Neuronal stem cell (in vitro differentiated cells): ENCODE measurements at regions not wholly inside any gene's neighbourhood (a gene's known extent, or its start where the extent isn't known, plus 50 kb on each side); places are given as distances from the start of the nearest gene placed in this dataset.
A peak's percentile ranks its signal among the peaks of the same experiment; 100 is the strongest.

ENCODE experiments used
- DNase-seq: peaks from one replicate; pipeline ENCODE4 v3.0.0-alpha.2; 2013; ENCODE audit warnings: low spot score
- H2AFZ ChIP-seq: one replicate; pipeline ENCODE4 v1.6.1; 2013; ENCODE audit warnings: mild to moderate bottlenecking, low read length, inconsistent platforms
- H2AK5ac ChIP-seq: 2 replicates; pipeline ENCODE4 v1.6.1; 2013; ENCODE audit warnings: low read depth, mild to moderate bottlenecking, inconsistent platforms, low read length, moderate library complexity, mixed read lengths
- H2BK120ac ChIP-seq: 2 replicates; pipeline ENCODE4 v1.6.1; 2013; ENCODE audit warnings: low read depth, mild to moderate bottlenecking, inconsistent platforms, low read length, moderate library complexity, mixed read lengths
- H2BK12ac ChIP-seq: one replicate; pipeline ENCODE4 v1.6.1; 2013; ENCODE audit warnings: low read length, inconsistent platforms
- H2BK15ac ChIP-seq: 2 replicates; pipeline ENCODE4 v1.6.1; 2013; ENCODE audit warnings: mild to moderate bottlenecking, low read length, inconsistent platforms, mixed read lengths
- H2BK5ac ChIP-seq: one replicate; pipeline ENCODE4 v1.6.1; 2013; ENCODE audit warnings: inconsistent platforms, mild to moderate bottlenecking, low read length, moderate library complexity
- H3K14ac ChIP-seq: one replicate; pipeline ENCODE4 v1.6.1; 2013; ENCODE audit warnings: low read length, inconsistent platforms
- H3K18ac ChIP-seq: 2 replicates; pipeline ENCODE4 v1.6.1; 2013; ENCODE audit warnings: low read length, inconsistent platforms
- H3K23ac ChIP-seq: 2 replicates; pipeline ENCODE4 v1.6.1; 2013; ENCODE audit warnings: low read depth, mild to moderate bottlenecking, mixed read lengths, low read length, inconsistent platforms; ENCODE audit not compliant: poor library complexity
- H3K27ac ChIP-seq: replicated peaks from 3 replicates; pipeline ENCODE4 v1.5.1; 2013; ENCODE audit warnings: low read length, inconsistent platforms
- H3K27me3 ChIP-seq, 3 experiments: 2 replicates each; pipeline ENCODE4 v1.6.1; 2013; ENCODE audit warnings: low read length in 3 of 3, mild to moderate bottlenecking in 2 of 3, inconsistent platforms in 1 of 3, low read depth in 1 of 3, mixed read lengths in 1 of 3, moderate library complexity in 1 of 3; ENCODE audit not compliant: control insufficient read depth in 3 of 3, insufficient read depth in 3 of 3
- H3K36me3 ChIP-seq, 2 donors: replicated peaks in 1 of 2; 2 replicates each; pipeline ENCODE4 v1.6.1; 2013; ENCODE audit warnings: low read length in 2 of 2; ENCODE audit not compliant: control insufficient read depth in 2 of 2, insufficient read depth in 2 of 2
- H3K4ac ChIP-seq: 2 replicates; pipeline ENCODE4 v1.6.1; 2013; ENCODE audit warnings: inconsistent platforms, mild to moderate bottlenecking, low read length, moderate library complexity
- H3K4me1 ChIP-seq, 2 donors: 1 replicate in 1 of 2; 2 replicates in 1 of 2; pipeline ENCODE4 v1.6.1; 2013; ENCODE audit warnings: low read length in 2 of 2, low read depth in 1 of 2; ENCODE audit not compliant: control insufficient read depth in 2 of 2, insufficient read depth in 1 of 2
- H3K4me2 ChIP-seq: one replicate; pipeline ENCODE4 v1.6.1; 2013; ENCODE audit warnings: mild to moderate bottlenecking, low read length, inconsistent platforms; ENCODE audit not compliant: insufficient read depth, poor library complexity, severe bottlenecking
- H3K4me3 ChIP-seq, 2 donors: 2 replicates each; pipeline ENCODE4 v1.5.1; 2013; ENCODE audit warnings: low read length in 2 of 2, mild to moderate bottlenecking in 2 of 2, inconsistent platforms in 1 of 2, moderate library complexity in 1 of 2
- H3K79me1 ChIP-seq: one replicate; pipeline ENCODE4 v1.6.1; 2013; ENCODE audit warnings: low read depth, mild to moderate bottlenecking, inconsistent platforms, low read length, moderate library complexity
- H3K9ac ChIP-seq: one replicate; pipeline ENCODE4 v1.6.1; 2013; ENCODE audit warnings: mild to moderate bottlenecking, low read depth, low read length, inconsistent platforms; ENCODE audit not compliant: poor library complexity
- H3K9me3 ChIP-seq, 2 donors: replicated peaks in 1 of 2; 2 replicates each; pipeline versions ENCODE3 to v1.6.1; 2013; ENCODE audit warnings: low read length in 2 of 2, mild to moderate bottlenecking in 2 of 2, inconsistent platforms in 1 of 2, low read depth in 1 of 2, mixed read lengths in 1 of 2, moderate library complexity in 1 of 2; ENCODE audit not compliant: control insufficient read depth in 2 of 2, insufficient read depth in 1 of 2
- H4K8ac ChIP-seq: one replicate; pipeline ENCODE4 v1.6.1; 2013; ENCODE audit warnings: low read depth, mild to moderate bottlenecking, inconsistent platforms, low read length, moderate library complexity
- H4K91ac ChIP-seq: one replicate; pipeline ENCODE4 v1.6.1; 2013; ENCODE audit warnings: low read length, low read depth, mild to moderate bottlenecking, inconsistent platforms; ENCODE audit not compliant: poor library complexity
- WGBS, 2 donors: extraction: QIAGEN DNeasy Blood & Tissue Kit; methylation state at CpG; one replicate each; pipeline ENCODE4 v1.1.7; 2013; ENCODE audit warnings: missing lambda C conversion rate in 2 of 2, mixed read lengths in 1 of 2; ENCODE audit not compliant: insufficient read length in 2 of 2, insufficient replicate concordance in 1 of 2; ENCODE audit errors: extremely low coverage in 2 of 2; 5-methylcytosine and 5-hydroxymethylcytosine counted together

DNA sequence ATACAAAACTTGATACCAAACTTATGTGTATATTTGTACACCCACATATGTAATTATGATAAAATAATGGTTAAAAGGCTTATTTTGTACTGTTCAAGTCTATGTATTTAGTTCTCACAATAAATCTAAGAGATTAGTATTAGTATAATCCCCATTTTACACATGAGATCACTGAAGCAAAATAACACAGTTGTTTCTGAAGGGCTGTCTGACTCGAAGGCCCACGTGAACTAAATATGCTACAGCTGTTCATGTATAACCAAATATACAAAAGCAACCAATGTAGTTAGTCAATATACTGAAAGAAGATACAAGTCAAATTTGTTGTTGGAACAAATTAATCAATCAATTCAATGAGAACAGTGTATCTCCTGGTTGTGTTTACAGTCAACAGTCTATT, 959.2 kb downstream of the EPHA7 start:
- no peaks in the 10 kb centered on the region for H3K79me1 ChIP-seq
- H4K91ac ChIP-seq: no peak overlapping the region
- H2AFZ ChIP-seq: no peak overlapping the region
- no peak overlapping the region for H3K4me2 ChIP-seq
- H2BK120ac ChIP-seq: no peak overlapping the region
- no peaks in the 10 kb centered on the region for H3K9me3 ChIP-seq
- H3K18ac ChIP-seq: no peak overlapping the region
- H3K23ac ChIP-seq: no peak overlapping the region
- H3K4ac ChIP-seq: no peak overlapping the region
- H3K27me3 ChIP-seq: no peaks in the 10 kb centered on the region
- no peaks in the 10 kb centered on the region for H3K36me3 ChIP-seq
- H3K9ac ChIP-seq: no peak overlapping the region
- no peak for DNase-seq
- no peak overlapping the region for H3K27ac ChIP-seq
- H4K8ac ChIP-seq: no peak overlapping the region
- H3K4me1 ChIP-seq: no peaks in the 10 kb centered on the region
- H2BK5ac ChIP-seq: no peak overlapping the region
- H2AK5ac ChIP-seq: no peak overlapping the region
- H3K14ac ChIP-seq: no peak overlapping the region
- WGBS, 2 donors: no CpG with 5 or more reads among the region's 2 CpGs
- H2BK15ac ChIP-seq: no peak overlapping the region
- H2BK12ac ChIP-seq: no peak overlapping the region
- no peak overlapping the region for H3K4me3 ChIP-seq

DNA sequence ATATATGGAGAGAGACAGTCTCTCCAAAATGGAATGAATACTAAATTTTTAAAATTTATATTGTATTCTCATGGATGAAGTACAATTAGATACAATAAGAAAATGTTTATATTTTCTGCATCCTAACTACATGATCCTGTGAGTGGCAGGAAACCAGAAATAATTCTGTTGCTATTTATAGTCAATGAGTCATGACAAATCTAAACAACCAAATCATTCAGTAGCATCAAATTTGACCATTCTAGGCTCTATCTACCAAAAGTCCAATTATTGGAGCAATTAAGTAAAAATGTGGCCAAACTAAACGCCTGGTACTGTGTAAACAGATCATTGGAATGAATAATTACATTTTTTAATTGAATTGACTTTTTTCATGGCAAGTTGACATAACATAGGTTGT, 959.8 kb downstream of the EPHA7 start:
- no peaks in the 10 kb centered on the region for H3K36me3 ChIP-seq
- WGBS, 2 donors: no CpG with 5 or more reads among the region's 1 CpG
- no peaks in the 10 kb centered on the region for H3K4me1 ChIP-seq
- no peak overlapping the region for H2AFZ ChIP-seq
- H3K4ac ChIP-seq: no peak overlapping the region
- H2BK120ac ChIP-seq: no peak overlapping the region
- H4K91ac ChIP-seq: no peak overlapping the region
- no peak overlapping the region for H3K9ac ChIP-seq
- H2BK12ac ChIP-seq: no peak overlapping the region
- no peak overlapping the region for H3K4me2 ChIP-seq
- no peaks in the 10 kb centered on the region for H3K79me1 ChIP-seq
- H3K18ac ChIP-seq: no peak overlapping the region
- no peak for DNase-seq
- no peak overlapping the region for H3K23ac ChIP-seq
- H3K4me3 ChIP-seq: no peak overlapping the region
- H4K8ac ChIP-seq: no peak overlapping the region
- no peak overlapping the region for H2BK5ac ChIP-seq
- no peaks in the 10 kb centered on the region for H3K9me3 ChIP-seq
- no peak overlapping the region for H3K27ac ChIP-seq
- no peak overlapping the region for H2AK5ac ChIP-seq
- H3K14ac ChIP-seq: no peak overlapping the region
- H2BK15ac ChIP-seq: no peak overlapping the region
- no peaks in the 10 kb centered on the region for H3K27me3 ChIP-seq

DNA sequence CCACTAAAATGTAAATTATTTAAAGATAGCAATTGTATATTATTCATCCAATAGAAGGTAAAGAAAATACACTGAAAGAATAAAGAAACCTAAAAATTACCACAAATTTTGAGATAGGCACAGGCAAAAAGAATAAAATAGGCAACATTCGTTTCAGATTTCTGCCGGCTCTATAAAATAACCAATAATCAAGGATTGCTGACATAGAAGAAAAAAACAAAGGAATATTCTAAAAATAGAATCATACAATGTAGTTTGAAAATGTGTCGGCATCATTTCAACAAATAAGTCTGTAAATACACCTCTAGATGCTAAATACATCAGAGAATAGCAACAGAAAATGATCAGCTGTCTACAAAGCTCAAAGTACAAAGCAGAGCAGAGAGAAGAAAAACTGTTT, 973.3 kb downstream of the EPHA7 start:
- H3K4me2 ChIP-seq: no peak overlapping the region
- H2BK12ac ChIP-seq: no peak overlapping the region
- H2BK15ac ChIP-seq: no peak overlapping the region
- H3K4me3 ChIP-seq: no peak overlapping the region
- H3K4ac ChIP-seq: no peak overlapping the region
- H3K36me3 ChIP-seq: no peaks in the 10 kb centered on the region
- no peak overlapping the region for H2AK5ac ChIP-seq
- peaks cover 0 to 3% of the 10 kb centered on the region in 2 donors for H3K9me3 ChIP-seq
- no peak for DNase-seq
- H2AFZ ChIP-seq: peak overlapping the region; percentile 22
- no peaks in the 10 kb centered on the region for H3K4me1 ChIP-seq
- no peak overlapping the region for H4K8ac ChIP-seq
- H3K23ac ChIP-seq: no peak overlapping the region
- H3K18ac ChIP-seq: no peak overlapping the region
- no peak overlapping the region for H2BK5ac ChIP-seq
- H3K14ac ChIP-seq: no peak overlapping the region
- H3K27me3 ChIP-seq: no peaks in the 10 kb centered on the region
- H3K79me1 ChIP-seq: no peaks in the 10 kb centered on the region
- no peak overlapping the region for H2BK120ac ChIP-seq
- no CpG with 5 or more reads among the region's 3 CpGs for WGBS, 2 donors
- no peak overlapping the region for H3K9ac ChIP-seq
- H4K91ac ChIP-seq: no peak overlapping the region
- H3K27ac ChIP-seq: no peak overlapping the region

DNA sequence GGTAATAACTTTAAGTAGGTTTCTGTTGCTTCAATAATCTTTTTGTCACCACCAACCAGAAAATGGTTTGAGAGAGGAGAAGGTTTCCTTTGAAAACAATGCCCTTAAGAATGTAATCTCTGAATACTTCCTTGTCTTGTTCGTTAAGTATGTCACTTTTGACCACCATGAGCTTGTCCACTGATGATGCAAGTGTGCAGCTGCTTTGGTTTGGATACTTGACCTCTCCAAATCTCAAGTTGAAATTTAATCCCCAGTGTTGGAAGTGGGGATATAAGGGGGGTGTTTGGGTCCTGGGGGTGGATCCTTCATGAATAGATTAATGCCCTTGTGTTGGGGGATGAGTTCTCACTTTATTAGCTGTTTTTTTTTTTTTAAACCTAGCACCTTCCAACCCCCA, 985.4 kb downstream of the EPHA7 start:
- no peak overlapping the region for H4K8ac ChIP-seq
- no peak overlapping the region for H2BK12ac ChIP-seq
- H3K9ac ChIP-seq: no peak overlapping the region
- H3K9me3 ChIP-seq: no peaks in the 10 kb centered on the region
- H3K27me3 ChIP-seq: no peaks in the 10 kb centered on the region
- H3K4me2 ChIP-seq: no peak overlapping the region
- no peak overlapping the region for H3K4ac ChIP-seq
- no peak overlapping the region for H3K23ac ChIP-seq
- no peaks in the 10 kb centered on the region for H3K36me3 ChIP-seq
- no peak overlapping the region for H3K27ac ChIP-seq
- no peak overlapping the region for H2BK120ac ChIP-seq
- no peak for DNase-seq
- H3K14ac ChIP-seq: no peak overlapping the region
- H2BK5ac ChIP-seq: no peak overlapping the region
- H4K91ac ChIP-seq: no peak overlapping the region
- H3K79me1 ChIP-seq: no peaks in the 10 kb centered on the region
- H3K18ac ChIP-seq: no peak overlapping the region
- H2BK15ac ChIP-seq: no peak overlapping the region
- H3K4me3 ChIP-seq: no peak overlapping the region
- no peaks in the 10 kb centered on the region for H3K4me1 ChIP-seq
- H2AFZ ChIP-seq: no peak overlapping the region
- no peak overlapping the region for H2AK5ac ChIP-seq
- no CpG with 5 or more reads among the region's 1 CpG for WGBS, 2 donors
